Endothelial cell of umbilical vein (primary cell): ENCODE measurements at regions not wholly inside any gene's neighbourhood (a gene's known extent, or its start where the extent isn't known, plus 50 kb on each side); places are given as distances from the start of the nearest gene placed in this dataset.

Experiments used
- BruUV-seq: library from RNA; stranded (reverse); fragments of 400-500 nt; replicated peaks from 2 replicates; lab custom pipeline; 2021; lab: Mats Ljungman, UMichigan
- CTCF ChIA-PET: fragments of 300-600, 350-600 bp; sonication (Branson Sonifier 250); formaldehyde crosslinking; loops from one replicate; lab custom pipeline; 2021; ENCODE audit warnings: antibody characterized with exemption, inconsistent platforms; lab: Charles Lee
- POLR2A ChIA-PET: fragments of 300-600, 350-600 bp; sonication (Branson Sonifier 250); formaldehyde crosslinking; loops from one replicate; lab custom pipeline; 2021; ENCODE audit warnings: antibody characterized with exemption, inconsistent platforms; lab: Charles Lee
- DNase-seq: peaks from one replicate; pipeline ENCODE4 v3.0.0-alpha.2; 2011; ENCODE audit warnings: low read depth, low spot score
- FAIRE-seq: peaks from 2 replicates; lab custom pipeline; 2011; peaks lifted over from hg19 to GRCh38; lab: Jason Lieb, UNC
- H2AFZ ChIP-seq: 2 replicates; pipeline ENCODE4 v1.6.0; 2012; ENCODE audit warnings: low read depth, low read length, control low read depth, inconsistent platforms
- H3K27ac ChIP-seq: 2 replicates; pipeline ENCODE4 v1.5.1; 2011; ENCODE audit warnings: low read depth, mild to moderate bottlenecking, control low read depth, low read length, moderate library complexity; ENCODE audit not compliant: insufficient read depth
- H3K27me3 ChIP-seq, 2 experiments: 2 replicates each; pipeline versions ENCODE4 v1.6.0 to v1.6.1; 2011; ENCODE audit warnings: low read length in 2 of 2, mixed read lengths in 1 of 2; ENCODE audit not compliant: control insufficient read depth in 2 of 2, insufficient read depth in 2 of 2
- H3K36me3 ChIP-seq, 2 experiments: 2 replicates in 1 of 2; 3 replicates in 1 of 2; pipeline ENCODE4 v1.5.1; 2011; ENCODE audit warnings: low read length in 2 of 2, mild to moderate bottlenecking in 1 of 2, moderate library complexity in 1 of 2; ENCODE audit not compliant: control insufficient read depth in 2 of 2, insufficient read depth in 2 of 2; ENCODE audit errors: extremely low read depth in 1 of 2
- H3K4me1 ChIP-seq: 3 replicates; pipeline ENCODE4 v1.5.1; 2011; ENCODE audit warnings: mild to moderate bottlenecking, low read length; ENCODE audit not compliant: control insufficient read depth, insufficient read depth; ENCODE audit errors: extremely low read depth
- H3K4me2 ChIP-seq: 2 replicates; pipeline ENCODE4 v1.6.1; 2011; ENCODE audit warnings: low read length, control low read depth, mixed read lengths; ENCODE audit not compliant: insufficient read depth
- H3K4me3 ChIP-seq, 3 experiments: fragments of 200-600 bp in 1 of 3; sonication (generic), shearing (Covaris generic) in 1 of 3; replicated peaks in 1 of 3; 2 replicates each; pipeline ENCODE4 v1.5.1; 2011 to 2016; ENCODE audit warnings: control low read depth in 3 of 3, low read length in 3 of 3, mild to moderate bottlenecking in 2 of 3, inconsistent platforms in 1 of 3, low read depth in 1 of 3, moderate library complexity in 1 of 3; ENCODE audit not compliant: insufficient read depth in 1 of 3
- H3K79me2 ChIP-seq: 2 replicates; pipeline ENCODE4 v1.6.0; 2012; ENCODE audit warnings: low read length, inconsistent platforms; ENCODE audit not compliant: control insufficient read depth, insufficient read depth
- H3K9ac ChIP-seq: replicated peaks from 2 replicates; pipeline ENCODE3; 2011; ENCODE audit warnings: low read length, control low read depth; ENCODE audit not compliant: insufficient read depth; ENCODE audit errors: extremely low read depth
- H3K9me1 ChIP-seq: replicated peaks from 3 replicates; pipeline ENCODE4 v1.6.0; 2011; ENCODE audit warnings: mild to moderate bottlenecking, low read length; ENCODE audit not compliant: control insufficient read depth, insufficient read depth; ENCODE audit errors: extremely low read depth
- H3K9me3 ChIP-seq: replicated peaks from 2 replicates; pipeline ENCODE4 v1.5.1; 2012; ENCODE audit warnings: low read length, inconsistent platforms; ENCODE audit not compliant: control insufficient read depth, insufficient read depth
- H4K20me1 ChIP-seq: replicated peaks from 2 replicates; pipeline ENCODE3; 2011; ENCODE audit warnings: mild to moderate bottlenecking, low read length; ENCODE audit not compliant: control insufficient read depth, insufficient read depth; ENCODE audit errors: extremely low read depth
- EZH2 ChIP-seq: IDR thresholded peaks from 2 replicates; pipeline ENCODE4 v1.6.1; 2012; ENCODE audit warnings: borderline replicate concordance, low read depth, mild to moderate bottlenecking, moderate library complexity, low read length, inconsistent platforms; ENCODE audit not compliant: severe bottlenecking
- FOS ChIP-seq: IDR thresholded peaks from 2 replicates; pipeline ENCODE4 v1.6.1; 2011; ENCODE audit warnings: mild to moderate bottlenecking, low read length, moderate library complexity, borderline replicate concordance; ENCODE audit not compliant: insufficient read depth
- GATA2 ChIP-seq: IDR thresholded peaks from 2 replicates; pipeline ENCODE4 v1.7.0; 2011; ENCODE audit warnings: low read depth, mild to moderate bottlenecking, moderate library complexity, mixed read lengths, low read length; ENCODE audit not compliant: insufficient read length, insufficient read depth
- JUN ChIP-seq: IDR thresholded peaks from 2 replicates; pipeline ENCODE4 v1.6.1; 2011; ENCODE audit warnings: borderline replicate concordance, low read depth; ENCODE audit not compliant: insufficient read length, insufficient read depth
- MAX ChIP-seq: IDR thresholded peaks from 2 replicates; pipeline ENCODE4 v1.6.1; 2011; ENCODE audit not compliant: insufficient read depth, insufficient read length
- MYC ChIP-seq: IDR thresholded peaks from one replicate; pipeline ENCODE4 v1.6.1; 2011; ENCODE audit warnings: mild to moderate bottlenecking, low read depth, low read length
- POLR2A ChIP-seq: IDR thresholded peaks from 2 replicates; pipeline ENCODE4 v1.6.1; 2012; ENCODE audit warnings: low read depth, mild to moderate bottlenecking, control low read depth, low read length
- POLR2AphosphoS5 ChIP-seq: IDR thresholded peaks from 2 replicates; pipeline ENCODE4 v1.6.1; 2012; ENCODE audit warnings: low read depth, mild to moderate bottlenecking, control low read depth, low read length, moderate library complexity; ENCODE audit not compliant: insufficient read depth
- dilution Hi-C: fragments of 300-500 bp; cut with MboI; formaldehyde crosslinking; loops from one replicate; pipeline ENCODE4 v1.15.0; 2019; ENCODE audit warnings: low sequenced_read_pairs; ENCODE audit not compliant: extremely low pct_ligation_motif_present
- intact Hi-C: fragments of 100-400 bp; cut with micrococcal nuclease; formaldehyde crosslinking; loops from one replicate; pipeline ENCODE4 v1.10.0; 2022
- TF ChIP-seq, protein P1 (sequence below), 2 donors: IDR thresholded peaks; 1 replicate in 1 of 2; 2 replicates in 1 of 2; pipeline ENCODE4 v1.5.1; 2011; ENCODE audit warnings: low read length in 2 of 2, mild to moderate bottlenecking in 2 of 2, moderate library complexity in 2 of 2, control low read depth in 1 of 2, inconsistent platforms in 1 of 2, low read depth in 1 of 2; ENCODE audit not compliant: insufficient read depth in 1 of 2; ENCODE audit errors: extremely low read depth in 1 of 2

DNA sequence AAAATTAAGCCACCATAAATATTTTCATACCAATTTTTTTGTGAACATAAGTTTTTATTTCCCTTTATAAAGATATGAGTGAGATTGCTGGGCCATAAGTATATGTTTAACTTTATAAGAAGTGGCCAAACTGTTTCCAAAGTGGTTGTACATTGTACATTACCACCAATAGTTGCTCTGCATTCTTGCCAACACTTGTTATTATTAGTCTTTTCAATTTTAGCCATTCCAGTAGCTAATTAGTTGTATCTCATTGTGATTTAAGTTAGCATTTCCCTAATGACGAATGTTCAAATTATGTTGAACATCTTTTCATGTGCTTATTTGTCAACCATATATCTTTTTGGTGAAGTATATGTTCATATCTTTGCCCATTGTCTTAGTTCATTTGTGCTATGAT is 64.0 kb upstream of the DNAH14 start:
- Histone ChIP-seq H3K27ac (no peak overlapping the region), H4K20me1 (no peaks in the 10 kb centered on the region), H3K79me2 (no peaks in the 10 kb centered on the region), H3K4me1 (no peaks in the 10 kb centered on the region), H3K9me1 (no peaks in the 10 kb centered on the region), H3K9me3 (no peaks in the 10 kb centered on the region), H3K4me2 (no peak overlapping the region), H3K4me3 (no peak overlapping the region), H2AFZ (no peak overlapping the region), H3K36me3 (no peaks in the 10 kb centered on the region), H3K27me3 (no peaks in the 10 kb centered on the region), H3K9ac (no peak overlapping the region)
- no peak for TF ChIP-seq POLR2AphosphoS5
- no peak for TF ChIP-seq GATA2
- TF ChIP-seq, protein P1, sequence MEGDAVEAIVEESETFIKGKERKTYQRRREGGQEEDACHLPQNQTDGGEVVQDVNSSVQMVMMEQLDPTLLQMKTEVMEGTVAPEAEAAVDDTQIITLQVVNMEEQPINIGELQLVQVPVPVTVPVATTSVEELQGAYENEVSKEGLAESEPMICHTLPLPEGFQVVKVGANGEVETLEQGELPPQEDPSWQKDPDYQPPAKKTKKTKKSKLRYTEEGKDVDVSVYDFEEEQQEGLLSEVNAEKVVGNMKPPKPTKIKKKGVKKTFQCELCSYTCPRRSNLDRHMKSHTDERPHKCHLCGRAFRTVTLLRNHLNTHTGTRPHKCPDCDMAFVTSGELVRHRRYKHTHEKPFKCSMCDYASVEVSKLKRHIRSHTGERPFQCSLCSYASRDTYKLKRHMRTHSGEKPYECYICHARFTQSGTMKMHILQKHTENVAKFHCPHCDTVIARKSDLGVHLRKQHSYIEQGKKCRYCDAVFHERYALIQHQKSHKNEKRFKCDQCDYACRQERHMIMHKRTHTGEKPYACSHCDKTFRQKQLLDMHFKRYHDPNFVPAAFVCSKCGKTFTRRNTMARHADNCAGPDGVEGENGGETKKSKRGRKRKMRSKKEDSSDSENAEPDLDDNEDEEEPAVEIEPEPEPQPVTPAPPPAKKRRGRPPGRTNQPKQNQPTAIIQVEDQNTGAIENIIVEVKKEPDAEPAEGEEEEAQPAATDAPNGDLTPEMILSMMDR (IDR thresholded peaks at IDR 0.05; ENCODE audit: extremely low read depth in 1 of 2, insufficient read depth in 1 of 2, low read depth in 1 of 2, low read length in 2 of 2), result no peak
- TF ChIP-seq JUN, result no peak
- no peak for TF ChIP-seq FOS
- TF ChIP-seq MYC, result no peak
- TF ChIP-seq POLR2A, result no peak
- TF ChIP-seq MAX, result no peak
- no peak for TF ChIP-seq EZH2
- intact Hi-C loops, result no loop called here
- CTCF ChIA-PET, result no interaction called here
- DNase-seq (no peak), FAIRE-seq (no peak)
- POLR2A ChIA-PET, result no interaction called here
- dilution Hi-C loops, result no loop called here
- no TSS peak for BruUV-seq
